CD14-positive monocyte (primary cell): ENCODE measurements at regions not wholly inside any gene's neighbourhood (a gene's known extent, or its start where the extent isn't known, plus 50 kb on each side); places are given as distances from the start of the nearest gene placed in this dataset.
"Not testable (repeated sequence)": the region's sequence is repeated elsewhere in the genome, so short reads cannot be mapped to it uniquely, and the experiment has no call there.

Experiments used
- DNase-seq, 3 donors: peaks; one replicate each; pipeline ENCODE4 v3.0.0-alpha.2; 2011 to 2022
- H2AFZ ChIP-seq: 2 replicates; pipeline ENCODE4 v1.6.0; 2012; ENCODE audit warnings: mild to moderate bottlenecking, low read depth, low read length, inconsistent platforms; ENCODE audit not compliant: insufficient read depth, poor library complexity, severe bottlenecking
- H3K27ac ChIP-seq, 2 donors: 1 replicate in 1 of 2; 2 replicates in 1 of 2; pipeline ENCODE4 v1.5.1; 2012 to 2013; ENCODE audit warnings: low read length in 2 of 2, control low read depth in 1 of 2, inconsistent platforms in 1 of 2, low read depth in 1 of 2, mild to moderate bottlenecking in 1 of 2
- H3K27me3 ChIP-seq, 2 donors: one replicate each; pipeline versions ENCODE4 v1.6.0 to v1.6.1; 2011 to 2013; ENCODE audit warnings: low read length in 2 of 2; ENCODE audit not compliant: control insufficient read depth in 2 of 2, insufficient read depth in 2 of 2
- H3K36me3 ChIP-seq, 2 donors: replicated peaks in 1 of 2; 1 replicate in 1 of 2; 2 replicates in 1 of 2; pipeline versions ENCODE4 v1.5.1 to v1.6.1; 2012 to 2013; ENCODE audit warnings: low read length in 2 of 2, control low read depth in 1 of 2, inconsistent platforms in 1 of 2, mild to moderate bottlenecking in 1 of 2; ENCODE audit not compliant: insufficient read depth in 2 of 2, control insufficient read depth in 1 of 2
- H3K4me1 ChIP-seq, 2 donors: 1 replicate in 1 of 2; 2 replicates in 1 of 2; pipeline versions ENCODE4 v1.5.1 to v1.6.1; 2012 to 2013; ENCODE audit warnings: low read length in 2 of 2, control low read depth in 1 of 2, inconsistent platforms in 1 of 2, mild to moderate bottlenecking in 1 of 2, moderate library complexity in 1 of 2; ENCODE audit not compliant: insufficient read depth in 2 of 2, control insufficient read depth in 1 of 2
- H3K4me2 ChIP-seq: replicated peaks from 2 replicates; pipeline ENCODE3; 2012; ENCODE audit warnings: low read length, moderate library complexity, mild to moderate bottlenecking; ENCODE audit not compliant: poor library complexity, severe bottlenecking; ENCODE audit errors: extremely low read depth
- H3K4me3 ChIP-seq, 3 experiments: fragments of 200-600 bp in 1 of 3; sonication (generic) in 1 of 3; replicated peaks in 1 of 3; 1 replicate in 2 of 3; 2 replicates in 1 of 3; pipeline ENCODE4 v1.5.1; 2011 to 2013; ENCODE audit warnings: low read length in 3 of 3, mild to moderate bottlenecking in 3 of 3, control low read depth in 2 of 3, low read depth in 2 of 3, inconsistent platforms in 1 of 3, moderate library complexity in 1 of 3
- H3K79me2 ChIP-seq: 2 replicates; pipeline ENCODE4 v1.6.0; 2012; ENCODE audit warnings: mild to moderate bottlenecking, control low read depth, inconsistent platforms, low read length, moderate library complexity; ENCODE audit not compliant: insufficient read depth
- H3K9ac ChIP-seq: 2 replicates; pipeline ENCODE4 v1.6.0; 2017; ENCODE audit warnings: low read length, mild to moderate bottlenecking; ENCODE audit not compliant: insufficient read depth, poor library complexity, severe bottlenecking
- H3K9me3 ChIP-seq, 2 donors: replicated peaks in 1 of 2; 1 replicate in 1 of 2; 2 replicates in 1 of 2; pipeline versions ENCODE4 v1.5.1 to v1.6.1; 2012 to 2013; ENCODE audit warnings: low read length in 2 of 2, control low read depth in 1 of 2; ENCODE audit not compliant: control insufficient read depth in 1 of 2, insufficient read depth in 1 of 2
- H4K20me1 ChIP-seq: 2 replicates; pipeline ENCODE4 v1.6.0; 2012; ENCODE audit warnings: mild to moderate bottlenecking, low read length, control low read depth, moderate library complexity; ENCODE audit not compliant: insufficient read depth
- H3K27ac Mint-ChIP-seq, 7 donors: one replicate each; pipeline ENCODE4 v1.8.0; 2020; ENCODE audit warnings: mild to moderate bottlenecking in 7 of 7, mixed read lengths in 7 of 7, moderate library complexity in 6 of 7, inconsistent platforms in 2 of 7
- H3K27me3 Mint-ChIP-seq, 3 donors: one replicate each; pipeline ENCODE4 v1.8.0; 2021 to 2022; ENCODE audit warnings: low read depth in 3 of 3, mild to moderate bottlenecking in 3 of 3, mixed read lengths in 3 of 3, moderate library complexity in 3 of 3, inconsistent platforms in 1 of 3
- H3K36me3 Mint-ChIP-seq, 2 donors: one replicate each; pipeline ENCODE4 v1.8.0; 2020; ENCODE audit warnings: mixed read lengths in 2 of 2, inconsistent platforms in 1 of 2, mild to moderate bottlenecking in 1 of 2
- H3K4me1 Mint-ChIP-seq: one replicate; pipeline ENCODE4 v1.8.0; 2020; ENCODE audit warnings: mild to moderate bottlenecking, mixed read lengths
- H3K4me3 Mint-ChIP-seq, 2 donors: one replicate each; pipeline ENCODE4 v1.8.0; 2020; ENCODE audit warnings: mild to moderate bottlenecking in 2 of 2, mixed read lengths in 2 of 2, moderate library complexity in 1 of 2
- H3K9me3 Mint-ChIP-seq, 7 donors: one replicate each; pipeline ENCODE4 v1.8.0; 2020 to 2022; ENCODE audit warnings: mixed read lengths in 7 of 7, mild to moderate bottlenecking in 6 of 7, moderate library complexity in 6 of 7, inconsistent platforms in 2 of 7
- WGBS: methylation state at CpG from one replicate; pipeline ENCODE4 v1.1.5; 2013; ENCODE audit warnings: missing lambda C conversion rate; ENCODE audit not compliant: insufficient coverage; 5-methylcytosine and 5-hydroxymethylcytosine counted together
- intact Hi-C, 2 donors: fragments of 100-400 bp; cut with micrococcal nuclease; formaldehyde crosslinking; loops; one replicate each; pipeline versions ENCODE4 v1.15.0 to v1.15.1; 2023

- H3K27ac Mint-ChIP-seq, H3K9me3 ChIP-seq, DNase-seq, H3K4me1 Mint-ChIP-seq, H3K36me3 Mint-ChIP-seq, H3K4me3 Mint-ChIP-seq, H3K27me3 ChIP-seq, H2AFZ ChIP-seq, H3K4me2 ChIP-seq, H3K27ac ChIP-seq, H3K4me1 ChIP-seq, H3K36me3 ChIP-seq, H3K79me2 ChIP-seq, H3K9me3 Mint-ChIP-seq, H4K20me1 ChIP-seq, intact Hi-C loops, H3K9ac ChIP-seq, H3K4me3 ChIP-seq: not testable (repeated sequence)
- WGBS: no CpG with 5 or more reads among the region's 1 CpG
- H3K27me3 Mint-ChIP-seq: peaks cover 0 to 14% (median 9%) of the 10 kb centered on the region in 3 donors
Measured at GRCh38 chr1:148341729-148342128, 141.4 kb downstream of the PPIAL4G start.

GRCh38 chr1:148336121-148336918 is 146.8 kb downstream of the PPIAL4G start:
- H3K9ac ChIP-seq, H3K36me3 Mint-ChIP-seq, H3K36me3 ChIP-seq, H4K20me1 ChIP-seq, H2AFZ ChIP-seq, H3K9me3 Mint-ChIP-seq, H3K79me2 ChIP-seq, H3K4me2 ChIP-seq, H3K9me3 ChIP-seq, intact Hi-C loops, DNase-seq, H3K4me3 ChIP-seq, H3K27me3 ChIP-seq, H3K27ac ChIP-seq: not testable (repeated sequence)
- Mint-ChIP-seq H3K27me3 (peaks cover 3 to 24% (median 22%) of the 10 kb centered on the region in 3 donors), H3K27ac (peak overlapping the region in 2 of 7 donors; percentile 21 to 25), H3K4me1 (peaks cover 34% of the 10 kb centered on the region), H3K4me3 (peak overlapping the region in 1 of 2 donors; percentile 35)
- peaks cover 10 to 13% of the 10 kb centered on the region in 2 donors for H3K4me1 ChIP-seq
- no CpG with 5 or more reads among the region's 5 CpGs for WGBS
